Testis (tissue), 2 donors: ENCODE measurements at regions not wholly inside any gene's neighbourhood (a gene's known extent, or its start where the extent isn't known, plus 50 kb on each side); places are given as distances from the start of the nearest gene placed in this dataset.

Experiments
- CTCF ChIP-seq, 3 experiments: fragments of 450-650 bp in 2 of 3; fragments of 200-600 bp in 1 of 3; sonication (generic) in 1 of 3; IDR thresholded peaks; one replicate each; pipeline ENCODE4 v1.5.1; 2016 to 2019; ENCODE audit warnings: antibody characterized with exemption in 3 of 3, mild to moderate bottlenecking in 2 of 3, moderate library complexity in 1 of 3
- POLR2A ChIP-seq: fragments of 450-650 bp; IDR thresholded peaks from one replicate; pipeline ENCODE4 v1.6.1; 2017; ENCODE audit warnings: antibody characterized with exemption, mild to moderate bottlenecking, moderate library complexity

GRCh38 chr1:201759194-201759815 lies 69.7 kb upstream of the IPO9 start:
- TF ChIP-seq CTCF (IDR thresholded peaks at IDR 0.05) (no peak), POLR2A (no peak)
